CD4-positive, alpha-beta T cell (primary cell): ENCODE measurements at regions not wholly inside any gene's neighbourhood (a gene's known extent, or its start where the extent isn't known, plus 50 kb on each side); places are given as distances from the start of the nearest gene placed in this dataset.

Source experiments
- ATAC-seq: fragments of 200-7000 bp; cut with Tn5 transposase; one replicate; pipeline ENCODE4 v1.10.0; 2022; ENCODE audit warnings: mild to moderate bottlenecking; ENCODE audit not compliant: poor library complexity
- CTCF ChIA-PET: fragments of 350-600 bp; sonication (Branson Sonifier 250); formaldehyde crosslinking; loops from one replicate; lab custom pipeline; 2021; ENCODE audit warnings: antibody characterized with exemption, inconsistent platforms; lab: Charles Lee
- POLR2A ChIA-PET: fragments of 350-600 bp; sonication (Branson Sonifier 250); formaldehyde crosslinking; loops from one replicate; lab custom pipeline; 2021; ENCODE audit warnings: antibody characterized with exemption, inconsistent platforms; lab: Charles Lee
- DNase-seq, 14 experiments: peaks; one replicate each; pipeline ENCODE4 v3.0.0-alpha.2; 2013 to 2020; ENCODE audit warnings: mixed read lengths in 2 of 14
- H3K27ac ChIP-seq, 2 donors: one replicate each; pipeline versions ENCODE4 v1.5.1 to v1.7.0; 2013; ENCODE audit warnings: low read length in 2 of 2, low read depth in 1 of 2, mild to moderate bottlenecking in 1 of 2
- H3K27me3 ChIP-seq, 2 experiments: 1 replicate in 1 of 2; 2 replicates in 1 of 2; pipeline versions ENCODE4 v1.6.1 to v1.7.0; 2013; ENCODE audit warnings: low read length in 2 of 2, control low read depth in 1 of 2, mild to moderate bottlenecking in 1 of 2, moderate library complexity in 1 of 2; ENCODE audit not compliant: insufficient read depth in 2 of 2, control insufficient read depth in 1 of 2
- H3K36me3 ChIP-seq: one replicate; pipeline ENCODE4 v1.6.1; 2013; ENCODE audit warnings: low read length, control low read depth; ENCODE audit not compliant: insufficient read depth
- H3K4me1 ChIP-seq: one replicate; pipeline ENCODE4 v1.6.1; 2013; ENCODE audit warnings: low read length, control low read depth; ENCODE audit not compliant: insufficient read depth
- H3K4me3 ChIP-seq: one replicate; pipeline ENCODE4 v1.5.1; 2013; ENCODE audit warnings: mild to moderate bottlenecking, low read length, moderate library complexity
- H3K9me3 ChIP-seq, 2 experiments: 1 replicate in 1 of 2; 2 replicates in 1 of 2; pipeline versions ENCODE4 v1.6.1 to v1.7.0; 2013; ENCODE audit warnings: low read length in 2 of 2, mild to moderate bottlenecking in 2 of 2, control low read depth in 1 of 2, moderate library complexity in 1 of 2; ENCODE audit not compliant: control insufficient read depth in 1 of 2, insufficient read depth in 1 of 2
- H3K27ac Mint-ChIP-seq: one replicate; pipeline ENCODE4 v1.8.0; 2020; ENCODE audit warnings: mixed read lengths
- H3K27me3 Mint-ChIP-seq: one replicate; pipeline ENCODE4 v1.8.0; 2021; ENCODE audit warnings: mixed read lengths
- H3K36me3 Mint-ChIP-seq: one replicate; pipeline ENCODE4 v1.8.0; 2021; ENCODE audit warnings: low read depth, mixed read lengths
- H3K4me1 Mint-ChIP-seq: one replicate; pipeline ENCODE4 v1.8.0; 2021; ENCODE audit warnings: low read depth, mixed read lengths
- H3K4me3 Mint-ChIP-seq: one replicate; pipeline ENCODE4 v1.8.0; 2020; ENCODE audit warnings: mild to moderate bottlenecking, mixed read lengths
- H3K9me3 Mint-ChIP-seq: one replicate; pipeline ENCODE4 v1.8.0; 2020; ENCODE audit warnings: mixed read lengths
- intact Hi-C, 2 experiments: fragments of 100-400 bp; cut with DNase I in 1 of 2; cut with micrococcal nuclease in 1 of 2; formaldehyde crosslinking; loops; one replicate each; pipeline versions ENCODE4 v1.15.1 to v1.9.0; 2023 to 2025; cut with DNase I, micrococcal nuclease
- TF ChIP-seq, protein P1 (sequence below): fragments of 200-600 bp; IDR thresholded peaks from one replicate; pipeline ENCODE4 v1.8.0; 2022; ENCODE audit warnings: antibody characterized with exemption, mild to moderate bottlenecking

DNA sequence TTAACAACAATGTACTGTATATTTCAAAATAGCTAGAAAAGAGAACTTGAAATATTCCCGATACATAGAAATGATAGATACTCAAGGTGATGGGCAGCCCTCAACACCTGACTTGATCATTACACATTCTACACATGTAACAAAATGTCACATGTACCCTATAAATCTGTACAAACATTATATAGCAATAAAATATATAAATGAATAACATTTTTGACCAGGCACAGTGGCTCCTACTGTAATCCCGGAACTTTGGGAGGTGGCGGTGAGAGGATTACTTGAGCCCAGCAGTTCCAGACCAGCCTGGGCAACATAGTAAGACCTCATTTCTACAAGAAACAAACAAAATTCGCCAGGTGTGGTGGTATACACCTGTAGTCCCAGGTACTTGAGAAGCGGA is 659.5 kb upstream of the NRP1 start:
- POLR2A ChIA-PET = no interaction called here
- no peaks in the 10 kb centered on the region for H3K4me1 Mint-ChIP-seq
- no peaks in the 10 kb centered on the region for H3K9me3 ChIP-seq
- intact Hi-C loops = no loop called here
- H3K4me3 Mint-ChIP-seq = no peak overlapping the region
- H3K27me3 ChIP-seq = no peaks in the 10 kb centered on the region
- H3K4me1 ChIP-seq = no peaks in the 10 kb centered on the region
- no peaks in the 10 kb centered on the region for H3K36me3 ChIP-seq
- H3K4me3 ChIP-seq = no peak overlapping the region
- H3K36me3 Mint-ChIP-seq = no peaks in the 10 kb centered on the region
- H3K27ac Mint-ChIP-seq = no peak overlapping the region
- no peak for ATAC-seq
- H3K27me3 Mint-ChIP-seq = no peaks in the 10 kb centered on the region
- TF ChIP-seq, protein P1, sequence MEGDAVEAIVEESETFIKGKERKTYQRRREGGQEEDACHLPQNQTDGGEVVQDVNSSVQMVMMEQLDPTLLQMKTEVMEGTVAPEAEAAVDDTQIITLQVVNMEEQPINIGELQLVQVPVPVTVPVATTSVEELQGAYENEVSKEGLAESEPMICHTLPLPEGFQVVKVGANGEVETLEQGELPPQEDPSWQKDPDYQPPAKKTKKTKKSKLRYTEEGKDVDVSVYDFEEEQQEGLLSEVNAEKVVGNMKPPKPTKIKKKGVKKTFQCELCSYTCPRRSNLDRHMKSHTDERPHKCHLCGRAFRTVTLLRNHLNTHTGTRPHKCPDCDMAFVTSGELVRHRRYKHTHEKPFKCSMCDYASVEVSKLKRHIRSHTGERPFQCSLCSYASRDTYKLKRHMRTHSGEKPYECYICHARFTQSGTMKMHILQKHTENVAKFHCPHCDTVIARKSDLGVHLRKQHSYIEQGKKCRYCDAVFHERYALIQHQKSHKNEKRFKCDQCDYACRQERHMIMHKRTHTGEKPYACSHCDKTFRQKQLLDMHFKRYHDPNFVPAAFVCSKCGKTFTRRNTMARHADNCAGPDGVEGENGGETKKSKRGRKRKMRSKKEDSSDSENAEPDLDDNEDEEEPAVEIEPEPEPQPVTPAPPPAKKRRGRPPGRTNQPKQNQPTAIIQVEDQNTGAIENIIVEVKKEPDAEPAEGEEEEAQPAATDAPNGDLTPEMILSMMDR = no peak
- no peak overlapping the region for H3K27ac ChIP-seq
- CTCF ChIA-PET = no interaction called here
- peaks cover 2% of the 10 kb centered on the region for H3K9me3 Mint-ChIP-seq
- DNase-seq = no peak

- Histone ChIP-seq H3K9me3 (no peaks in the 10 kb centered on the region), H3K27me3 (no peaks in the 10 kb centered on the region), H3K4me3 (no peak overlapping the region), H3K4me1 (no peaks in the 10 kb centered on the region), H3K36me3 (no peaks in the 10 kb centered on the region), H3K27ac (no peak overlapping the region)
- DNase-seq = no peak
- no peaks in the 10 kb centered on the region for H3K27me3 Mint-ChIP-seq
- intact Hi-C loops = no loop called here
- no peak overlapping the region for H3K27ac Mint-ChIP-seq
- no peak overlapping the region for H3K4me3 Mint-ChIP-seq
- CTCF ChIA-PET = no interaction called here
- no peaks in the 10 kb centered on the region for H3K36me3 Mint-ChIP-seq
- no peak for ATAC-seq
- TF ChIP-seq, protein P1 = no peak
- POLR2A ChIA-PET = no interaction called here
- H3K4me1 Mint-ChIP-seq = no peaks in the 10 kb centered on the region
- peaks cover 2% of the 10 kb centered on the region for H3K9me3 Mint-ChIP-seq
Measured at GRCh38 chr10:33991924-33992323, 657.5 kb upstream of the NRP1 start.

DNA sequence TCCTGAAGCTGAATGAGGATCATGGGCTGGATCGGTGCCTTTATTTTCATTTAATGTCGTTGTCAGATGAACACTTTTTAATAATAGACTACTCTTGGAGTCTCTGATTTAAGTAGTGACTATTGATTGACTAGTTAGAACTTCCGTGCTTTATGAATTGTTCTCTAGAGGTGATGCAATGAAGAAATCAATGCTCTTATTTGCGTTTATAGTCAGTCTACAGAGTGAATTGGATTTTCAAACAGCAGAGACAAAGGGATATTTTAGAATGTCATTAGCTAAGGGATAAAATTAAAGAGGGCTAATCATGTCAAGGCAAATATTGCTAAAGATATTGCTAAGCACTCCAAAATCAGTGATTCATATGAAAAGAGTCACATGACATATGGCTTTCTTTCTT is 652.0 kb upstream of the NRP1 start:
- ATAC-seq (no peak), DNase-seq (no peak)
- H3K9me3 Mint-ChIP-seq = peaks cover 2% of the 10 kb centered on the region
- ChIA-PET CTCF (no interaction called here), POLR2A (no interaction called here)
- no peak overlapping the region for H3K27ac Mint-ChIP-seq
- H3K36me3 Mint-ChIP-seq = no peaks in the 10 kb centered on the region
- no peak overlapping the region for H3K4me3 Mint-ChIP-seq
- Histone ChIP-seq H3K27me3 (no peaks in the 10 kb centered on the region), H3K9me3 (no peaks in the 10 kb centered on the region), H3K4me3 (no peak overlapping the region), H3K27ac (no peak overlapping the region), H3K36me3 (no peaks in the 10 kb centered on the region), H3K4me1 (no peaks in the 10 kb centered on the region)
- intact Hi-C loops = no loop called here
- TF ChIP-seq, protein P1 = no peak
- H3K4me1 Mint-ChIP-seq = no peaks in the 10 kb centered on the region
- H3K27me3 Mint-ChIP-seq = no peaks in the 10 kb centered on the region
